GM12878 (cell line): ENCODE measurements at regions not wholly inside any gene's neighbourhood (a gene's known extent, or its start where the extent isn't known, plus 50 kb on each side); places are given as distances from the start of the nearest gene placed in this dataset.

Experiments used
- CBFB ChIP-seq: IDR thresholded peaks from 2 replicates; pipeline ENCODE4 v1.6.1; 2016; ENCODE audit warnings: antibody characterized with exemption, low read depth
- CBX3 ChIP-seq: fragments of 200-600 bp; sonication (generic); IDR thresholded peaks from 2 replicates; pipeline ENCODE4 v1.6.1; 2016; ENCODE audit warnings: low read depth, borderline replicate concordance
- CHD2 ChIP-seq: IDR thresholded peaks from 2 replicates; pipeline ENCODE4 v1.6.1; 2011; ENCODE audit warnings: low read depth, low read length, improper control_type of control experiment, borderline replicate concordance
- TF ChIP-seq, protein P1 (sequence below): IDR thresholded peaks from 2 replicates; pipeline ENCODE4 v1.6.1; 2012; ENCODE audit warnings: improper control_type of control experiment, low read depth, low read length; ENCODE audit not compliant: insufficient replicate concordance
- TF ChIP-seq, protein P2 (sequence below): fragments of 450-650 bp; IDR thresholded peaks from 2 replicates; pipeline ENCODE4 v1.6.1; 2018; ENCODE audit warnings: borderline replicate concordance, mild to moderate bottlenecking; ENCODE audit not compliant: partially characterized antibody
- TF ChIP-seq, protein P3 (sequence below): IDR thresholded peaks from 2 replicates; pipeline ENCODE4 v1.6.1; 2012; ENCODE audit warnings: mild to moderate bottlenecking, low read depth, low read length

DNA sequence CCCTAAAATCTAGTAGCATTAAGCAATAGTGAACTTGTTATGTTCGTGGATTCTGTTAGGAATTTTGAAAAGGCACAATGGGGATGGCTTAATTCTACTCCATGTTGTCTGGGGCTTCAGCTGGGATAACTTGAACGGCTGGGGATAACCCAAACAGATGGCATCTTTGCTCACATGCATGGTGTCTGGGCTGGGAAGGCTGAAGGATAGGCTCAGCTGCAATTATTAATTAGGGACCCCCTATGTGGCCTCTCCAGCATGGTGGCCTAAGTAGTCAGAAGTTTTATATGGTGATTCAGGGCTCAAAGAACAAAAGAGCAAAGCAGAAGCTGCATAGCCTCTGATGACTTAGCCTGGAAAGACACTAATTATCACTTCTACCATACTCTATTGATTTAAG lies 551.1 kb downstream of the PSAT1 start (continued):
- no peak for TF ChIP-seq CBX3
- no peak for TF ChIP-seq CBFB
- TF ChIP-seq, protein P1, sequence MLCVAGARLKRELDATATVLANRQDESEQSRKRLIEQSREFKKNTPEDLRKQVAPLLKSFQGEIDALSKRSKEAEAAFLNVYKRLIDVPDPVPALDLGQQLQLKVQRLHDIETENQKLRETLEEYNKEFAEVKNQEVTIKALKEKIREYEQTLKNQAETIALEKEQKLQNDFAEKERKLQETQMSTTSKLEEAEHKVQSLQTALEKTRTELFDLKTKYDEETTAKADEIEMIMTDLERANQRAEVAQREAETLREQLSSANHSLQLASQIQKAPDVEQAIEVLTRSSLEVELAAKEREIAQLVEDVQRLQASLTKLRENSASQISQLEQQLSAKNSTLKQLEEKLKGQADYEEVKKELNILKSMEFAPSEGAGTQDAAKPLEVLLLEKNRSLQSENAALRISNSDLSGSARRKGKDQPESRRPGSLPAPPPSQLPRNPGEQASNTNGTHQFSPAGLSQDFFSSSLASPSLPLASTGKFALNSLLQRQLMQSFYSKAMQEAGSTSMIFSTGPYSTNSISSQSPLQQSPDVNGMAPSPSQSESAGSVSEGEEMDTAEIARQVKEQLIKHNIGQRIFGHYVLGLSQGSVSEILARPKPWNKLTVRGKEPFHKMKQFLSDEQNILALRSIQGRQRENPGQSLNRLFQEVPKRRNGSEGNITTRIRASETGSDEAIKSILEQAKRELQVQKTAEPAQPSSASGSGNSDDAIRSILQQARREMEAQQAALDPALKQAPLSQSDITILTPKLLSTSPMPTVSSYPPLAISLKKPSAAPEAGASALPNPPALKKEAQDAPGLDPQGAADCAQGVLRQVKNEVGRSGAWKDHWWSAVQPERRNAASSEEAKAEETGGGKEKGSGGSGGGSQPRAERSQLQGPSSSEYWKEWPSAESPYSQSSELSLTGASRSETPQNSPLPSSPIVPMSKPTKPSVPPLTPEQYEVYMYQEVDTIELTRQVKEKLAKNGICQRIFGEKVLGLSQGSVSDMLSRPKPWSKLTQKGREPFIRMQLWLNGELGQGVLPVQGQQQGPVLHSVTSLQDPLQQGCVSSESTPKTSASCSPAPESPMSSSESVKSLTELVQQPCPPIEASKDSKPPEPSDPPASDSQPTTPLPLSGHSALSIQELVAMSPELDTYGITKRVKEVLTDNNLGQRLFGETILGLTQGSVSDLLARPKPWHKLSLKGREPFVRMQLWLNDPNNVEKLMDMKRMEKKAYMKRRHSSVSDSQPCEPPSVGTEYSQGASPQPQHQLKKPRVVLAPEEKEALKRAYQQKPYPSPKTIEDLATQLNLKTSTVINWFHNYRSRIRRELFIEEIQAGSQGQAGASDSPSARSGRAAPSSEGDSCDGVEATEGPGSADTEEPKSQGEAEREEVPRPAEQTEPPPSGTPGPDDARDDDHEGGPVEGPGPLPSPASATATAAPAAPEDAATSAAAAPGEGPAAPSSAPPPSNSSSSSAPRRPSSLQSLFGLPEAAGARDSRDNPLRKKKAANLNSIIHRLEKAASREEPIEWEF, result no peak
- TF ChIP-seq, protein P2, sequence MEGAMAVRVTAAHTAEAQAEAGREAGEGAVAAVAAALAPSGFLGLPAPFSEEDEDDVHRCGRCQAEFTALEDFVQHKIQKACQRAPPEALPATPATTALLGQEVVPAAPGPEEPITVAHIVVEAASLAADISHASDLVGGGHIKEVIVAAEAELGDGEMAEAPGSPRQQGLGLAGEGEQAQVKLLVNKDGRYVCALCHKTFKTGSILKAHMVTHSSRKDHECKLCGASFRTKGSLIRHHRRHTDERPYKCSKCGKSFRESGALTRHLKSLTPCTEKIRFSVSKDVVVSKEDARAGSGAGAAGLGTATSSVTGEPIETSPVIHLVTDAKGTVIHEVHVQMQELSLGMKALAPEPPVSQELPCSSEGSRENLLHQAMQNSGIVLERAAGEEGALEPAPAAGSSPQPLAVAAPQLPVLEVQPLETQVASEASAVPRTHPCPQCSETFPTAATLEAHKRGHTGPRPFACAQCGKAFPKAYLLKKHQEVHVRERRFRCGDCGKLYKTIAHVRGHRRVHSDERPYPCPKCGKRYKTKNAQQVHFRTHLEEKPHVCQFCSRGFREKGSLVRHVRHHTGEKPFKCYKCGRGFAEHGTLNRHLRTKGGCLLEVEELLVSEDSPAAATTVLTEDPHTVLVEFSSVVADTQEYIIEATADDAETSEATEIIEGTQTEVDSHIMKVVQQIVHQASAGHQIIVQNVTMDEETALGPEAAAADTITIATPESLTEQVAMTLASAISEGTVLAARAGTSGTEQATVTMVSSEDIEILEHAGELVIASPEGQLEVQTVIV, result no peak
- TF ChIP-seq CHD2, result no peak
- TF ChIP-seq, protein P3, sequence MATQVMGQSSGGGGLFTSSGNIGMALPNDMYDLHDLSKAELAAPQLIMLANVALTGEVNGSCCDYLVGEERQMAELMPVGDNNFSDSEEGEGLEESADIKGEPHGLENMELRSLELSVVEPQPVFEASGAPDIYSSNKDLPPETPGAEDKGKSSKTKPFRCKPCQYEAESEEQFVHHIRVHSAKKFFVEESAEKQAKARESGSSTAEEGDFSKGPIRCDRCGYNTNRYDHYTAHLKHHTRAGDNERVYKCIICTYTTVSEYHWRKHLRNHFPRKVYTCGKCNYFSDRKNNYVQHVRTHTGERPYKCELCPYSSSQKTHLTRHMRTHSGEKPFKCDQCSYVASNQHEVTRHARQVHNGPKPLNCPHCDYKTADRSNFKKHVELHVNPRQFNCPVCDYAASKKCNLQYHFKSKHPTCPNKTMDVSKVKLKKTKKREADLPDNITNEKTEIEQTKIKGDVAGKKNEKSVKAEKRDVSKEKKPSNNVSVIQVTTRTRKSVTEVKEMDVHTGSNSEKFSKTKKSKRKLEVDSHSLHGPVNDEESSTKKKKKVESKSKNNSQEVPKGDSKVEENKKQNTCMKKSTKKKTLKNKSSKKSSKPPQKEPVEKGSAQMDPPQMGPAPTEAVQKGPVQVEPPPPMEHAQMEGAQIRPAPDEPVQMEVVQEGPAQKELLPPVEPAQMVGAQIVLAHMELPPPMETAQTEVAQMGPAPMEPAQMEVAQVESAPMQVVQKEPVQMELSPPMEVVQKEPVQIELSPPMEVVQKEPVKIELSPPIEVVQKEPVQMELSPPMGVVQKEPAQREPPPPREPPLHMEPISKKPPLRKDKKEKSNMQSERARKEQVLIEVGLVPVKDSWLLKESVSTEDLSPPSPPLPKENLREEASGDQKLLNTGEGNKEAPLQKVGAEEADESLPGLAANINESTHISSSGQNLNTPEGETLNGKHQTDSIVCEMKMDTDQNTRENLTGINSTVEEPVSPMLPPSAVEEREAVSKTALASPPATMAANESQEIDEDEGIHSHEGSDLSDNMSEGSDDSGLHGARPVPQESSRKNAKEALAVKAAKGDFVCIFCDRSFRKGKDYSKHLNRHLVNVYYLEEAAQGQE, result no peak
- TF ChIP-seq, all 136 proteins: peak for 0
